ENCODE measurements at regions not wholly inside any gene's neighbourhood (a gene's known extent, or its start where the extent isn't known, plus 50 kb on each side); places are given as distances from the start of the nearest gene placed in this dataset.
A peak's percentile ranks its signal among the peaks of the same experiment; 100 is the strongest.

DNA sequence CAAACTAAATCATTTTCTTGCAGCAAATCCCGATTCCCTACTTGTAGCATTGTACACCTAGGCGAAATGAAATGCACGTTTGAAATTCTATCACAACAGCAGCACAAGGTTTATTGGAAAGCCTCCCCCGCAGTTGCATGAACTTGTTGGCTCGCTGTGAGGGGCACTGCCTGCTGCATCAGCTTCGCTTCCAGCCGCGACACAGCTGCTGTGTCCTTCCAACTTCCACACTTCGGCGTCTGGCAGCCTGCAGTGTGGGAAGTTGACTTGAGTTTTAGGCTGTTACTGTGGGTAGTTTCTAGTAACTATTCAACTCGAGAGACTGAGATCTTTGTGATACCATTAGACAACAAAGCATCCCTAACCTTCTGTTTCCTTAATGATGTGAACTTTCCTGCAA lies 315.8 kb upstream of the TPK1 start:
- H3K4me3 ChIP-seq (ENCODE audit: control insufficient read depth, low read depth, low read length) = no peak overlapping the region
- TF ChIP-seq, protein P1, sequence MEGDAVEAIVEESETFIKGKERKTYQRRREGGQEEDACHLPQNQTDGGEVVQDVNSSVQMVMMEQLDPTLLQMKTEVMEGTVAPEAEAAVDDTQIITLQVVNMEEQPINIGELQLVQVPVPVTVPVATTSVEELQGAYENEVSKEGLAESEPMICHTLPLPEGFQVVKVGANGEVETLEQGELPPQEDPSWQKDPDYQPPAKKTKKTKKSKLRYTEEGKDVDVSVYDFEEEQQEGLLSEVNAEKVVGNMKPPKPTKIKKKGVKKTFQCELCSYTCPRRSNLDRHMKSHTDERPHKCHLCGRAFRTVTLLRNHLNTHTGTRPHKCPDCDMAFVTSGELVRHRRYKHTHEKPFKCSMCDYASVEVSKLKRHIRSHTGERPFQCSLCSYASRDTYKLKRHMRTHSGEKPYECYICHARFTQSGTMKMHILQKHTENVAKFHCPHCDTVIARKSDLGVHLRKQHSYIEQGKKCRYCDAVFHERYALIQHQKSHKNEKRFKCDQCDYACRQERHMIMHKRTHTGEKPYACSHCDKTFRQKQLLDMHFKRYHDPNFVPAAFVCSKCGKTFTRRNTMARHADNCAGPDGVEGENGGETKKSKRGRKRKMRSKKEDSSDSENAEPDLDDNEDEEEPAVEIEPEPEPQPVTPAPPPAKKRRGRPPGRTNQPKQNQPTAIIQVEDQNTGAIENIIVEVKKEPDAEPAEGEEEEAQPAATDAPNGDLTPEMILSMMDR (conservative IDR thresholded peaks at IDR 0.05; ENCODE audit: control insufficient read depth, insufficient read depth, low read depth, low read length) = no peak
- DNase-seq (ENCODE audit: low read depth) = no peak

DNA sequence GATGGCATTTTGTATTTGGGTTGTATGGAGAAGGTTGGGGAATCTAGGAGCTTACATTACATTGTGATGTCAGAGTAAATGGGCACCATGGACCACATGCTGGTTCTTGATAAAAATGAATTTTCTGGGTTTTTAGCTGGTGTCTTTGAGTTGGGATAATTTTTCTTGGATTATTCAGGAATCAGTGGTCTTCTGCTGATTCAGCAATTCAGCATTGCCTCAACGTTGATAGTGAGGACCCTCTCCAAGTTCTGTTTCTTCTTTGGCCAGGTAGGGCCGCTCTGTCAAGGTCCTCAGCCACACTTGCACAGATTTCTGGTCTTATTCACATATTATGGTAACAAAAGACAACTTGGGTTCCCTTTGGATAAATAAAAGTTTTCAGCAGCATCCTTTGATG lies 312.0 kb upstream of the TPK1 start:
- no peak overlapping the region for H3K4me3 ChIP-seq (ENCODE audit: control insufficient read depth, low read depth, low read length)
- DNase-seq (ENCODE audit: low read depth) = no peak
- TF ChIP-seq, protein P1 (conservative IDR thresholded peaks at IDR 0.05; ENCODE audit: control insufficient read depth, insufficient read depth, low read depth, low read length) = no peak

DNA sequence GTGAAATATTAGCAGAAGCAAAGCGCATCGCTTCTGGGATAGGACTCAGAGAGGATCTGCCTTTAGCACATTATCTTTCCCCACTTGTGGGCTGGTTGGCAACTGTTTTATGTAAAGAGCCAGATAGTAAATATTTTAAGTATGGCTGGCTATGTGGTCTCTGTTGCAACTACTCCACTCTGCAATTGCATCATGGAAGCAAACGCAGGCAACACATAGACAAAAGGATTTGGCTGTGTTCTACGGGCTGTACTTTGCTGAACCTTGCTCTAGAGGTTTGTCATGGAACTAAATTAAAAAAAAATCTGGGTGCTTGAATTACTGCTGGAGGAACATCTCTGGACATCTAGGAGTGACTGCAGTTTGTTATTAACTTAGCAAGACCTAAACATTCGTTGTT lies 307.8 kb upstream of the TPK1 start:
- TF ChIP-seq, protein P1 (conservative IDR thresholded peaks at IDR 0.05; ENCODE audit: control insufficient read depth, insufficient read depth, low read depth, low read length) = no peak
- no peak overlapping the region for H3K4me3 ChIP-seq (ENCODE audit: control insufficient read depth, low read depth, low read length)
- DNase-seq (ENCODE audit: low read depth) = no peak

DNA sequence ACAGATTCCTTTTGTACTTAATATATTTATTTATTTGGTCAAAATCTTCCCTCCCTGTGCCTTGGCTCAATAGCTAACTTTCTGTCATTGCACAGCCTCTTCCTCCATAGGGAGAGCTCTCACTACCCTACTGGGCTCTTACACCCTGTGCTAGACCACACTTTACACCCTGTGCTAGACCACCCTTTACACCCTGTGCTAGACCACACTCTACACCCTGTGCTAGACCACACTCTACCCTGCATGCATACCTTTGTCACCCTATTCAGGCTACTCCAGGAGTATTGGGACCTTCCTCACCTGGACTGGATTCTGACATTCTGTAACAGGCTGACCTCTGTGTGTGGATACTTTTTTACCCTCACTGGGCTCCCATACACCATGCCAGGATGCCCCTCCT lies 298.5 kb upstream of the TPK1 start:
- TF ChIP-seq, protein P1 (conservative IDR thresholded peaks at IDR 0.05; ENCODE audit: control insufficient read depth, insufficient read depth, low read depth, low read length) = no peak
- no peak for DNase-seq (ENCODE audit: low read depth)
- no peak overlapping the region for H3K4me3 ChIP-seq (ENCODE audit: control insufficient read depth, low read depth, low read length)

DNA sequence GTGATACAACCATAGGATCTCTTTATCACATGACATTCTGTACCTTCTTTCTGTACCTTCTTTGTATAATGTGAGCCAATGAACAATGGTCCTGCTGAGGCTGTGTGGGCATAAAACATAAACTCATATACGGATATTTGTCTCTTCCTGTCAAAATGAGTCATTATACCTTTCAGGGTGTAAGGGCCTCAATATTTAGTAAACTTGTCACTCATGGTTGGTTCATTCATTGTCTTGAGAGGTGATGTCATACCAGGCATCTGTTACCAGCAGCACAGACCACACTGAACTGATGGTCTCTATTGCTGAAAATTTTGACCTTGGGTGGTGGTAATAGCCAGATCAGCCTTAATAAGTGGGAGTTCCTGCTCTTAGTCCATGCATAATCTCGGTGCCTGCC lies 287.6 kb upstream of the TPK1 start:
- no peak overlapping the region for H3K4me3 ChIP-seq (ENCODE audit: control insufficient read depth, low read depth, low read length)
- TF ChIP-seq, protein P1 (conservative IDR thresholded peaks at IDR 0.05; ENCODE audit: control insufficient read depth, insufficient read depth, low read depth, low read length) = no peak
- no peak for DNase-seq (ENCODE audit: low read depth)

DNA sequence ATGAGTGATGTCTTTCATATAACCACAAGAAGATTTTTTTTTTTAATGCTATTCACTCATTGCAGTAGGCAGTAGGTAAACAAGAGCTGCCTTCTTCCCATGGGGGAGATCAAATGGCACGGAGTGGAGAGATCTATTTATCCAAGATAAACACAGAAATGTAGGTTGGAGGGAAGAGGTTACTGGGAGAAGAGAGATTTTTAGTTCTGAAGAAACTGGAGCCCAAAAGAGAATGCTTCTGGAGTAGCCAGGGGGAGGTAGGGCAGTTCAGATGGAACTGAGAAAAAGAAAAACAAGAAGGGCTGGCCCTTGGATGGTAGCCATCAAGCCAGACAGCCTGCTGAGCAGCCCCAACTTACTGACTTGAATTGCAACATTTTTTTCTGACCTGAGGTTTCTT lies 270.1 kb upstream of the TPK1 start:
- TF ChIP-seq, protein P1 (conservative IDR thresholded peaks at IDR 0.05; ENCODE audit: control insufficient read depth, insufficient read depth, low read depth, low read length) = no peak
- DNase-seq (ENCODE audit: low read depth) = peak; percentile 19
- H3K4me3 ChIP-seq (ENCODE audit: control insufficient read depth, low read depth, low read length) = no peak overlapping the region

DNA sequence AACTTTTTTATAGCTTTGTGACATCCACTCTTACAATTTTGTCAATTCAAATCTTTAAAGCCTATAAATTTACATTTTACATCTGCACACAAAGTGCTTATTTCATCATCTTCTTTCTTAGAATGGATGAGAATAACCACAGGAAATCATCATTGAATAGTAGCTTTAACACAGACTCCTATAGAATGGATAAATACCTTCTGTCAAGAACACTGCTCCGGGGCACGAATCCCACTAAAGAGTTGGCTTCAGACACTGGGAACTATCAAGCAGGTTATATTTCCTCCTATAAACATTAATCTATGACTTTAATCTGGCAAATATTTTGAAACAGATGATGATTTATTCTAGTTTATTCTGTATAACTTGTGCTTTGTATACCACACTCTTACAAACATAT lies 269.7 kb upstream of the TPK1 start:
- H3K4me3 ChIP-seq (ENCODE audit: control insufficient read depth, low read depth, low read length) = no peak overlapping the region
- TF ChIP-seq, protein P1 (conservative IDR thresholded peaks at IDR 0.05; ENCODE audit: control insufficient read depth, insufficient read depth, low read depth, low read length) = no peak
- no peak for DNase-seq (ENCODE audit: low read depth)

Data from fibroblast of mammary gland (primary cell).